HEK293T (cell line): ENCODE measurements at regions not wholly inside any gene's neighbourhood (a gene's known extent, or its start where the extent isn't known, plus 50 kb on each side); places are given as distances from the start of the nearest gene placed in this dataset.

Experiments used
- ARNT ChIP-seq: fragments of 450-650 bp; IDR thresholded peaks from 2 replicates; pipeline ENCODE4 v1.6.1; 2017; ENCODE audit warnings: mild to moderate bottlenecking
- FOXA1 ChIP-seq: fragments of 450-650 bp; IDR thresholded peaks from 2 replicates; pipeline ENCODE4 v1.6.1; 2016; ENCODE audit warnings: mild to moderate bottlenecking
- HDGF ChIP-seq: fragments of 450-650 bp; IDR thresholded peaks from 2 replicates; pipeline ENCODE4 v1.6.1; 2017; ENCODE audit warnings: antibody characterized with exemption, borderline replicate concordance

GRCh38 chr15:94912760-94913159 is 681.4 kb downstream of the MCTP2 start:
- TF ChIP-seq HDGF (no peak), ARNT (no peak), FOXA1 (no peak)
